Gastrocnemius medialis (tissue), 4 donors: ENCODE measurements at regions not wholly inside any gene's neighbourhood (a gene's known extent, or its start where the extent isn't known, plus 50 kb on each side); places are given as distances from the start of the nearest gene placed in this dataset.

Experiments used
- POLR2A ChIP-seq, 2 donors: fragments of 450-650 bp; IDR thresholded peaks; one replicate each; pipeline ENCODE4 v1.6.1; 2017; ENCODE audit warnings: antibody characterized with exemption in 2 of 2, mild to moderate bottlenecking in 2 of 2, moderate library complexity in 2 of 2
- TF ChIP-seq, protein P1 (sequence below), 5 experiments: fragments of 450-650 bp in 3 of 5; fragments of 200-600 bp in 2 of 5; sonication (generic) in 2 of 5; IDR thresholded peaks in 4 of 5; conservative IDR thresholded peaks in 1 of 5; 1 replicate in 4 of 5; 2 replicates in 1 of 5; pipeline ENCODE4 v1.5.1; 2016 to 2019; ENCODE audit warnings: antibody characterized with exemption in 5 of 5, mild to moderate bottlenecking in 3 of 5, moderate library complexity in 3 of 5

DNA sequence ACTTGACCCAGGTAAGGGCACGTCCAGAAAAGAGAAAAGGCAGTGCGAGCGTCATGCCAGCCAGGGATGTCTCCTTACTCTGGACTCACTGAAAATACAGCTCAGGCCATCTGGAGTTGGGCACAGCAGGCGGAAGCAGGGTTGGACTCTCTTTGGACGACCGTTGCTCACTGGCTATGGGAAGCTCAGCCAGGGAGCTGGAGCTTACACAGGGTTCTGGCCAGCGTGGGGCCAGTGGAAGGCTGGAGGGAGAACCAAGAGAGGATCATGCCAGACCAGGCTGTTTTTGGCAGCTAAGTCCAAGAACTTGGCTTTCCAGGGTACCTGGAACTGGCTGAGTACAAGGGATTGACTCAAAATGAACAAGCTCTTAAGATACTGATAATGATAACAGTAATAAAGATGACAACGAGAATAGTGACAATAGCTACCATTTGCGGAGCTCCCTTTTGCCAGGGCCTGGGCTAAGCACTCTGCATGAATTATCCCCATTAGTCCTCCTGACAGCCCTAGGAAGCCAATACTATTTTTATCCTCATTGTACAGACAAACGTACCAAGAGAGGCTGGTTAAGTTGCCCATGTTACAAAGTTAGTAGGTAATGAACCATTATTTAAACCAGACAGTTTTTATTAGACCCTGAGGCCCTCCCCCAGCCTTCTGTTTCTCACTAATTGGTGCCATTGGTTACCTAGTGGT lies 177.6 kb downstream of the PTPN20 start:
- TF ChIP-seq, protein P1, sequence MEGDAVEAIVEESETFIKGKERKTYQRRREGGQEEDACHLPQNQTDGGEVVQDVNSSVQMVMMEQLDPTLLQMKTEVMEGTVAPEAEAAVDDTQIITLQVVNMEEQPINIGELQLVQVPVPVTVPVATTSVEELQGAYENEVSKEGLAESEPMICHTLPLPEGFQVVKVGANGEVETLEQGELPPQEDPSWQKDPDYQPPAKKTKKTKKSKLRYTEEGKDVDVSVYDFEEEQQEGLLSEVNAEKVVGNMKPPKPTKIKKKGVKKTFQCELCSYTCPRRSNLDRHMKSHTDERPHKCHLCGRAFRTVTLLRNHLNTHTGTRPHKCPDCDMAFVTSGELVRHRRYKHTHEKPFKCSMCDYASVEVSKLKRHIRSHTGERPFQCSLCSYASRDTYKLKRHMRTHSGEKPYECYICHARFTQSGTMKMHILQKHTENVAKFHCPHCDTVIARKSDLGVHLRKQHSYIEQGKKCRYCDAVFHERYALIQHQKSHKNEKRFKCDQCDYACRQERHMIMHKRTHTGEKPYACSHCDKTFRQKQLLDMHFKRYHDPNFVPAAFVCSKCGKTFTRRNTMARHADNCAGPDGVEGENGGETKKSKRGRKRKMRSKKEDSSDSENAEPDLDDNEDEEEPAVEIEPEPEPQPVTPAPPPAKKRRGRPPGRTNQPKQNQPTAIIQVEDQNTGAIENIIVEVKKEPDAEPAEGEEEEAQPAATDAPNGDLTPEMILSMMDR (IDR thresholded peaks at IDR 0.05 in 4 of 5, conservative IDR thresholded peaks at IDR 0.05 in 1 of 5): no peak
- TF ChIP-seq POLR2A (IDR thresholded peaks at IDR 0.05): no peak
